Endothelial cell of hepatic sinusoid (primary cell): ENCODE measurements at regions not wholly inside any gene's neighbourhood (a gene's known extent, or its start where the extent isn't known, plus 50 kb on each side); places are given as distances from the start of the nearest gene placed in this dataset.

Source experiments
- in situ Hi-C: cut with HindIII; loops from 2 replicates; pipeline ENCODE4 v1.10.0; 2017; ENCODE audit warnings: low sequenced_read_pairs

DNA sequence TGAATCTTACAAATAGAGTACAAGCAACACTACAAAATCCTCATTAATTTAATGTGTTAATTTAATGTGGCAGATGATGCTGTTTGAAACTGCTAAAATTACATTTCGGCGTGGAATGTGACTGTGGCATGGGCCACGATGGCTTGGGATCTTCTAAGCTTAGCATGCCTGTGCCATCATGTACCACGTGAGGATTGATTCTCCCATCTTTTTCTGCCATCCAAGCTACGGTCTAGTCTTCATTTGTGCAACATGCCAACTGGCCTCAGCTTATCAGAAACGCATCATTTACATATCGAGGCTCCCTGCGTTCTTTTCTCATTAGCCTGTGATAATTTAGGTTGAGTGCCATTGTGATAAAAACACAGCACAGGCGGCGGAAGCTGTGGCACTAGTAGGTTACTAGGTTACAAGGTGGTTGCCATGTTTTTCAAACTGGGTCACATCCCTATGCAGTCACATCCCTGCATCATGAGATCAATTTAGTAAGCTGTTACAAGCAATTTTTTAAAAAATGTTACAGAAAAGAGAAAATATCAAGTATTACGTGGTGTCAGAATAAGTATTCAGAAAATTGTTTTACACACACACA is 189.9 kb upstream of the RBPJ start:
- in situ Hi-C loops, result loop anchor here (5.0 kb wide), 1 partner anchor 86 kb away; no protein-coding TSS in a partner anchor

DNA sequence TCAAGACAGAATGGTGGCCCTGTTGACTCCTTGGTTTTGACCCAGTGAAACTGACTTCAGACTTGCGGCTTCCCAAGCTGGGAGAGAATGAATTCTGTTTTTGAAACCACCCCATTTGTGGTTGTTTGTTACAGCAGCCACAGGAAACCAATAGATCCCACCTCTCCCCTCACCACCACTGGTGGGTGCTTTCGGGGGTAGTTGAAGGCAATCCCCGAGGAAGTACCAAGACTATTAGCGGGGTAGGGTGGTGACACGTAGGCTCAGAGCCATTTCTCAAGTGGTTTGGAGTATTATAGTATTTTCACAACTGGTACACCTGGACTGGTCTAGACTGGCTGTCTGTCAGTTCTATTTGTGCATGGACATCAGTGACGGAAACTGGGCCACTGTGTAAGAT is 189.1 kb upstream of the RBPJ start:
- in situ Hi-C loops, result loop anchor here (5.0 kb wide), 1 partner anchor 86 kb away; no protein-coding TSS in a partner anchor

DNA sequence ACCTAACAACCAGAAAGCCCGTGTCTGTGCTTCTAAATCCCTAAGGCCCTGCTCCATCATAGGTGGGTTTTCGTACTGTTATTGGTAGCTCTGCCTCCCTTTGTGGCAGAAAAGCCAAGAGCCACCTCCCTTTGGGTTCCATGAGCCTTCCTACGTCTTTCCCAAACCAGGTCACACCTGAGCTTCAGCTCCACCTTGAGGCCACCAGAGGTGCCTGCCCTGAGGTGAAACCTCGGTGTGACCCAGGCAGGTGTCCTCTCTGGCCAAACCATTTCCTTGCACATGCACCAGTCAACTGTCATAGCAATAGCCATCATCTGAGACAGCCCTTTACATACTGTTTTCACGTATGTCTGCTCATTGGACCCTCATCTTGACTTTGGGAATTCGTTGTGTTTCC is 188.0 kb upstream of the RBPJ start:
- in situ Hi-C loops, result loop anchor here (5.0 kb wide), 1 partner anchor 84 kb away; no protein-coding TSS in a partner anchor

DNA sequence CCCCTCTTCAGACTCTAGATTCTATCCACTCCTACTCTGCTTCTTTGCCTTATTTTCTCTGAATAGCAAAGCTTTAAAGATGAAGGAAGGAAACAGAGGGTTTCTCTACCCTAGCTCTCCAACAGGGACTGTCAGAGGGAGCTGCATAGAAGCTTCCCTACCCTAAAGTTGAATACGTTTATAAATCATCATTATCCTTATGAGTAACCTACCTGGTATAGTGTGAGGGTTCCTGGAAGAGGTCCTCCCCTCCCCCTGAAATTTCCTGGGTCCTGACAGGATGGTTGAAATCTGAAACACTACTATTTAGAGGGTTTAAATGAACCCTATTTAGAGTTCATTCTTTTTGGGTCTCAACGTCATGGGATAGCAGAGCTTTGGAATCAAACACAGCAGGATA is 187.0 kb upstream of the RBPJ start:
- in situ Hi-C loops, result loop anchor here (5.0 kb wide), 1 partner anchor 83 kb away; no protein-coding TSS in a partner anchor

DNA sequence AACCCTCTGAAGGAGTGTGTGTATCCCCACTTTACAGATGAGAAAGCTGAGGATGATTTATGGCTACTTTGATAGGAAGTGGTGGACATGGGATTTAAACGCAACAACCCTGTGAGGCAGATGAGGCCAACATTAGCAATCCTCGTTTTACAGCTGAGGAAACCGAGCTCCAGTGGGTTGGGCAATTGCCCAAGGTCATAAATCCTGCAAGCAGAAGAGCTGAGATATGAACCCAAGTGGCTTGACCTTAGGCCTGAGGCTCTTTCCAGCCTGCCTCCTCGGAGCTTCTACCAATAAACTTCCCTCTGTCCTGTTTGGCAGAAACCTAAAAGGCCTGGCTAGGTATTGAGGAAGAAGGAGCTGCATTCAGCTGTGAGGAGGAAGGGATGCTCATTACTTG is 185.5 kb upstream of the RBPJ start:
- in situ Hi-C loops, result no loop called here

DNA sequence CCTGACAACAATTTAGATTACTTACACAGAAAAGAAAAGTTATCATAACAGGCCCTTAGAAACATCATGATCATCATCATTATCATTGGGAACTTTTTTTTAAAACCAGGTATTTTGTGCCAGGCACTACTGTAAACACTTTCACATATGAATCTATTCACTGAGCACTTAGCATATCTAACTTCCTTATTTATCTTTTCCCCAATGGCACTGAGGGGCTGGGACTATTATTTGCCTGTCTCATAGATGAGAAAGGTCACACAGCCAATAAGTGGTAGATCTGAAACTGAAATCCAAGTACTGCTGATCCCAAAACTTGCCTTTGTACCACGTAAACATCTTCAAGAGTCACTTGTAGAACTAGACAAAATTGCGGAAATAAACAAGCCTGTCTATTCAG is 184.2 kb upstream of the RBPJ start:
- in situ Hi-C loops, result no loop called here

DNA sequence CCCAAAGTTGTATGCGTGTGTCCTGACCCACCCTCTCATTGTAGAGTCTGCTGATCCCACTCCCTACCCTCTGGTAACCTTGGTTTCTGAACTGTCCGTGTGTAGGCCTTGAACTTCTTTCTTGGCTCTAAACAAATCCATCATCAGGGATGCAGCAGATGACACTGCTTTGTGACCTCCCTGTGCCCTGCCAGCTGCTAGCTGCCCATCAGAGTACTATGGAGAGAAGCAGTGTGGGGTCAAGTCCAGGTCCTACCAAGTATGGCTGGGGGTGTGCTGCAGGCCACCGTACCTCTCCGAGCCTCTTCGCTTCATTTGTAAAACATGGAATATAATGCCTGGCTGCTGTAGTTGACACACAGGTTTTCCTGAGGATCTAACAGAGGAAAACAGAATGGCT is 183.5 kb upstream of the RBPJ start:
- in situ Hi-C loops, result no loop called here

DNA sequence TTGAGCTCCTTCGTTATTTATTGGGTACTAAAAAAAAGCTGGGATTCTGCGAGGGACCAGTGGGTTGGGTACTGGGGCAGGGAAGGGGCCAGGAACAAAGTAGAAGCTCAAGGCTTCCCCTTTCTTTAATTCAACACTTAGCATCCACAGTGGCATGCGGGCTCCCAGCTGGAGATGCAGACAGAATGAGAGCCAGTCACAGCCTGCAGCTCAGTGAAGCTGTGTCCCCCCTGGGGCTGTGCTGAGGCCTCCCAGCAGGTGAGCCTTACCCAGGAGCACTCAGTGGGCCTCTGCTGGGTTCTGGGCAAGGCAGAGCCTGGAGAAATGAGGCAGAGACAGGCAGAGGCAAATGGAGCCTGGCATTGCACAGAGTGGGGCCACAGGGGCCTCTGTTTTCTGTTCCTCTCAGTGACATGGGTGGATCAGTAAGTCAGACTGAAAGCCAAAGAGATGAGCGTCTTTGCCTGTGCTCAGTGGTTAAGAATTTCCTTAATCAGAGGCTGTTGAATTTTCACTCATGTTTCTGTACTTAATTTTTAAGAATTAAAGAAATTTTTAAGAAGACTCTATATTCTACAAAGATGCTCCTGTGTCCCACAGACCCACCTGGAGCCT is 181.4 kb upstream of the RBPJ start:
- in situ Hi-C loops, result no loop called here

DNA sequence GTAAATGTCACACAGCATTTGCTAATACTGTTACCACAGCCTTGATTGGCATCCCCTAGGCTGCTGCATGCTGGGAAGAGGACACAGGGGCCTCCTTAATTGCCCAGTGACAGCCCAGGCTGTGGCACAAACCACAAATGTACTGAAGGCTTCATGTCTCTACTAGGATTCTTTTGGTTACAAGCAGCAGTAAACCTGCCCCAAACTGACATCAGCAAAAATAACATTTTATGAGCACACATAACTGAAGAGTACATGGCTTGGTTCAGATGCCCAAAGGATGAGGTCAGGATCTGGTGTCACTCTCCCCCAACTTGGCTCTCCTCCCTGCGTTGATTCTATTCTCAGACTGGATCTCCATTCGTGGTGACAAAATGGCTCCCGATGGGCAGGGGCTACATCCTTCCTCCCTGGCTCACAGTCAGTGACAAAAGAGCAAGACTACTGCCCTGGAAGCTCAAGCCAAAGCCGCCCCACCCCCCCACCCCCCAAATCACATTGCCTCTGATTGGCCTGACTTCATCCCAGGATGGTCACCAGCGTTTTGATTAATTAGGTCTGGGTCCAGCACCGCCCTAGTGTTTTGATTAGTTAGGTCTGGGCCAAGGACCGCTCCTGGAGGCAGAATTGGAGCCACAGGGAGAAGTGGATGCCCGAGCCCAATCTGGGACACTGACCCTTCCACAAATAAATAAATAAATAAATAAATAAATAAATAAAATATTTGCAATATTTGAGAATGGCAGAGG is 180.5 kb upstream of the RBPJ start:
- in situ Hi-C loops, result no loop called here

DNA sequence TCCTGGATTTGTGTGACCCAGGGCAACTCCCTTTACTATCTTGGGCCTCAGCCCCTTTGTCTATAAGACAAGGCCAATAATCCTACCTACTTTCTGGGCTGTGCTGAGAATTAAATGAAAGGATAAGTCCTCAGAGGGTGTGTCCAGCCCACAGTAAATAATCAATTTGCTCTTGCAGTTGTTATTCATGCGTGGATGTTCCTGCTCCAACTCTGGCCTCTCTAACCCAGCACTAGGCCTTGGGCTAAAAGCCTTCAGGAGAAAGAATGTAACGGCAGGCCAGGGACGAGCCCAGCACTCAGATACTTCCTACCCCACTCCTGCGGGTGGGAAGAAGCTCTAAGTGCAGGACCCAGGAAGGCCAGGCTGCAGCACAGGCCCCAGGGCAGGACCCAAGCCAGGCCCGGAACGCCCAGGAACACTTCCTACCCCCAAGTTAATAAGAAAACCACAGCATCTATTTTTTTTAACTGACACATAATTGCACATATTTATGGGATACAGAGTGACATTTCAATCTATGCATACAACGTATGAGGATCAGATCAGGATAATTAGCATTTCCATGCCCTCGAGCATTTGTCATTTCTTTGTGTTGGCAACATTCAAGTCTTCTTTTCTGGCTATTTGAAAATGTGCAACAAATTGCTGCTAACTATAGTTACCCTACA is 179.6 kb upstream of the RBPJ start:
- in situ Hi-C loops, result no loop called here

DNA sequence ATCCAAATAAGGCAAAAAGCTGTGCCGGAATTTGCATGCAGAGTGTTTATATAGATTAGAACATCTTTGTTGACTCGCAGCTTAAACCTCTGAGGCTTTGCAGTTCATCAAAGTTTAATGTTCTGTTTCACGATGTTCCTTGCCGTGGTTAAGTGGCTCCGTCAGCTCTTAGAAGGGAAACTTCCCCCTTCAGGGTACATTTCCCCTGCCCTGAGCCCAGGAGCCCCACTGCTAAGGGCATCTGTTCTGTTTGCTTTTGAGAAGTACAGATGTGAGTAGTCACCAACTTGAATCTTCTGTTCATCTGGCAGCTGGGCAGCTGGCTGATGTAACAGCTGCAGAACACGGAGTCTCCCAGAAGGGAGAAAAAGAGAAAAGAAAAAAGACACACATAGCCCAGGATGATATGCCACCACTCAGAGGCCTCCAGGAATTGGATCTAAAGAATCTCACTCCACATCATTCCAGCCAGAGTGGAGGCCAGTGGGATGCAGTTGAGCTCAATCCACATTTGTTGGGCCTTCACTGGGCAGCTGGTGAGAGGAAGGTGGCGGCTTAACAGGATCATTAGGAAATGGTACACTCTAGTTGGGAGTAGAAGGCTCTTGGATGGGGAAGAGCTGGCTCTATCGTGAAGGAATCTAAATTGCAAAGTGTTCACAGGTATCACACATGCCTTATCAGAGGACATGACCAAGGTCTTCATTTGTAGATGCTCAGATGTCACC is 178.7 kb upstream of the RBPJ start:
- in situ Hi-C loops, result no loop called here

DNA sequence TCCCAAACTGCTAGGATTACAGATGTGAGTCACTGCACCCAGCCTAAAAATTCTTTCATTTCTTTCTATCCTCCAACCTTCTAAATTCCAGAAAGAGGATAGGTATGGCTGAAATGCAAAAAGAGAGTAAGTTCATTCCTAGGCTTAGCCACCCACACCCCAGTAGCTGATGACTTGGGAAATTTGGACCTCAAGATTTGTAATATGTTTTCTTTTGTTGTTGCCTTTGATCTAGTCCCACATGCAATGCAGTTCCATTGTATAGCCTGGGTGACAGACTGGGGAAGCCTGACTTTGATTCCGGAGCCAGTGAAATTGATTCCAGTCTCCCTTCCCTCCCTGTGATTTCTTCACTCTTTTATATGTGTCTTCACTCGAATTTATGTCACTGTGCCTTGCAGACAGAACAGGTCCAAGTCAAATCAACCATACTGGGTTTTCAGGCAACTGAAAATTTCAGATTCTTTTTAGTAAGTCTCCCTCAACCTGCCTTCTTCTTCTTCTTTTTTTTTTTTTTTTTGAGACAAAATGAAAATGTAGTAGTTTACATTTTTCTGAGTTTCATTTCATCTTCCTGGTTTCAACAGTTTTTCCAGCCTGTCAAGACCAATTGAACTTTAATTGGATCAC is 176.2 kb upstream of the RBPJ start:
- in situ Hi-C loops, result no loop called here

DNA sequence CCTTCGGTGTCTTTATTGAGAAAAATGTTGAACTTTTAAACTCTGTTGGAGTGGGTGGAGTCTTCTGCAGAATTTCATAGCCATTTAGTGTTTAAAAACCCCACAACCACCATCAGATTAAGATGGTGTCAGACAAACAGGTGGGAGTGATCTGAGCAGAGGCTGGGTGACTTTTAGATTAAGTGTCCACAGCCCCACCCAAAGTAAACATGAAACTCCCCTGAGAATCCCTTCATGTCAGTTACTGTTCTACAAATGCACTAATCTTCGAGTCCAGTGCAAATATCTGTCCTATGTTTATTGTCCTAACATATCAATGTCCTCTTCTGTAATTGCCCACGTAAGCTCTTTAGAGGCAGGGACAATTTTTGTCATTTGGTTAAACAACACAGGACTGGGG is 175.6 kb upstream of the RBPJ start:
- in situ Hi-C loops, result no loop called here

DNA sequence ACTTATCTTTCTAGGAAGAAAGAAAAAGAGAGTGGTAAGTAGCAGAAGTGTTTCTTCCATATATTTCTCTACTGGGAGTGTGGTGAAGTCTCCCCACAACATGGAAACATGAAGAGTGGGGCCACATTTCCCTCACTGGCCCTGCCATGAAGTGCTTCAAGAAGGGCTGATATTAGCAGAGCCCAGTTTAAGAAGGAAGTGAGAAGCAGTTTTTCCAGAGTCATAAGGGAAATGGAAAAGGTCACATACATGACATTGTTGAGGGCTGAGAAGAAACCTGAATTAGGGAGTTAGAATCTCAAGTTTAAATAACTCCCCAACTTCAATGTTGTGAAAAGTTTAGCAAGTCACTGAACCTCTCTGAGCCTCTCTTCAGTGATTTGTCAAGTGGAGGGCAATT is 171.9 kb upstream of the RBPJ start:
- in situ Hi-C loops, result no loop called here

DNA sequence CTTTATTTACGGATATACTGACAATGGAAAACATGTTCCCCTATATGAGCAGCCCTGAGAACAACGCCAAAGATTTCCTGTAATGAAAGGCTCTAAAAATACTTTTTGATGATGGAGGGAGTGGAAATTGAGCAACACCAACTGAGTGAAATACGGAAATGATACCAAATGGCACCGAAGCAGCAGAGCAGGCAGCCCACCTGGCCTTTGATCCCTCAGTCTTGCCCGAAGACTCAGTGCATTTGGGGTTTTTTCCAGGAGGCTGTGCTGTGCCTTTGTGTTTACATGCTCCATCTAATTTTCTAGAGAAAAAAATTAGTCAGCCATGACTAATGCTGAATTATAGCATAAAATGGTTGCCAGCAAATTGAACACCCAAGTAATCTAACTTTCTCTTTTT is 169.9 kb upstream of the RBPJ start:
- in situ Hi-C loops, result loop anchor here (10.0 kb wide), 1 partner anchor 64 kb away; no protein-coding TSS in a partner anchor

DNA sequence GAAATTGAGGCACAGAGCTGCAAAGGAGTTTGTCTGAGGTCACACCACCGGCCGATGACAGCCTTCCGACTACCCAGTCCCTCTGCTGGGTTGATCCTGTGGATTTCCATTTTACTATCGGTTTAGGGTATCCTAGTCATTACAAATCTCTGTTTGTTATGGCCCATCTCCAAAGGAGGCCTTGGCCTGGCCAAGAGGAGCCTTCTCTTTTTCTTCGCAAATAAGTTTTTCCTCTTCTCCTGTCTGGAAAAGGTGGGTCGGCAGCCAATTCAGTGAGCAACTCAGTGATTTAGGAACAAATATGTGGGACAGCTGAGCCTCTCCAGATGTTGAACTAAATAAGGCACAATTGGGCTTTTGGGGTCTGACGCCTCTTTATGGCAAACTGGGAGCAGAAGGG is 169.2 kb upstream of the RBPJ start:
- in situ Hi-C loops, result loop anchor here (10.0 kb wide), 1 partner anchor 63 kb away; no protein-coding TSS in a partner anchor

DNA sequence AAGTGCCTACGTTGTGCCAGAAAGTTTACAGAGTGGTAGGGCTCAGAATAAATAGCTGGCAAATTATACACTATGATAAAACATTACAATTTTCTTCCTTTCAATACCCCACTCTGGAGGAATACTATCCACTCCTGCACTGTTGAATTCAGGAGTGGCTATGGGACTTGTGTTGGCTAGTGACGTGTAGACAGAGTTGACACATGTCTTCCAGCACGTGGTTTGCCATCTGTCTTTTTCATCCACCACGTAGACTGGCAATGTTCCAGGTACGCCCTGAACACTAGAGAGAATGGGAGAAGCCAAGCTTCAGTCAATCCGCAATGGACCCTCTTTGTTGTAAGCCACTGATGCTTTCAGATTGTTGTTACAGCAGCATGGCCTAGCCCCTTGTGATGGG is 168.8 kb upstream of the RBPJ start:
- in situ Hi-C loops, result loop anchor here (10.0 kb wide), 1 partner anchor 63 kb away; no protein-coding TSS in a partner anchor

DNA sequence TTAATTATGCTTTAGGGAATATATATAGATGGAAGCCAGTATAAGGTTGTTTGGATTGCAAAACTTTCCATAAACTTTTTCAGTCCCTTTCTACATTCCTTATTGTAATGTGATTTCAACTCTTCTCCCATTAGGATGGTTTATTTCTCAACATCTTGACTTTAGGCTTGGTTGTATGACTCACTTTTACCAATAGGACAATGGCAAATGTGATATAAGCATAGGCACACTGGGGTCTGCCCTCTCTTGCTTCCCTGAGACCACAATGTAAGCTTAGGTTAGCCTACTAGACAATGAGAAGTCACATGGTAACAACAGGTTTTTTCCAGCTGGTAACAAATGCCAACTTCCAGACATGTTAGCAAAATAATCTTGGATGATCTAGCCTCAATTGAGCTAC is 163.3 kb upstream of the RBPJ start:
- in situ Hi-C loops, result loop anchor here (10.0 kb wide), 1 partner anchor 57 kb away; no protein-coding TSS in a partner anchor

DNA sequence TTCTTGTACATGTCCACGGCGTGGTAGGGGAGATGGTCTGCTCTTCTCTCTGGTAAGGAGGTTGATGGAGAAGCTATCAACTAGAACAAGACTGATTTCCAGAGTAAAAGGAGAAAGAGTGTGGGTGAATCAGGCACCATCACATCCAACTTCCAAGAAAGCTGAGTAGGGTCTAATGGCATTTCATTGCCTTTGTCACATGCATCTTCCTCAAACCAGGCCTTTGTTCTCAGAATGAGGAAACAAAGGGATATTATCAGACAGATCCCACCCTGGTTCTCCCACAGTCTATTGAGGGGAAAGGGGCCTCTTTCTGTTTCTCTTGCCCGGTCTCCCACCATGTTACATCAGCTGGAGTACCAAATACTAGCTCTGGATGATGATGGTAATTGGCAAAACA is 160.2 kb upstream of the RBPJ start:
- in situ Hi-C loops, result loop anchor here (5.0 kb wide), 2 partner anchors 73 to 107 kb away; no protein-coding TSS in a partner anchor
